H1 (cell line): ENCODE measurements at regions not wholly inside any gene's neighbourhood (a gene's known extent, or its start where the extent isn't known, plus 50 kb on each side); places are given as distances from the start of the nearest gene placed in this dataset.

Experiments
- HDAC6 ChIP-seq: IDR thresholded peaks from one replicate; pipeline ENCODE4 v1.7.1; 2012; ENCODE audit warnings: low read depth, mild to moderate bottlenecking, inconsistent platforms, low read length, moderate library complexity
- MAFK ChIP-seq: IDR thresholded peaks from 2 replicates; pipeline ENCODE4 v1.6.1; 2012; ENCODE audit warnings: low read depth, mild to moderate bottlenecking, improper control_type of control experiment, low read length
- POLR2A ChIP-seq, 2 experiments: IDR thresholded peaks; 1 replicate in 1 of 2; 2 replicates in 1 of 2; pipeline ENCODE4 v1.6.1; 2011; ENCODE audit warnings: low read depth in 2 of 2, low read length in 2 of 2, mild to moderate bottlenecking in 2 of 2; ENCODE audit errors: control extremely low read depth in 1 of 2
- RAD21 ChIP-seq, 2 experiments: IDR thresholded peaks in 1 of 2; conservative IDR thresholded peaks in 1 of 2; 2 replicates each; pipeline ENCODE4 v1.6.1; 2011; ENCODE audit warnings: low read depth in 2 of 2, low read length in 2 of 2, improper control_type of control experiment in 1 of 2, inconsistent platforms in 1 of 2, mild to moderate bottlenecking in 1 of 2, moderate library complexity in 1 of 2
- RBBP5 ChIP-seq: IDR thresholded peaks from 2 replicates; pipeline ENCODE4 v1.7.1; 2012; ENCODE audit warnings: low read depth, mild to moderate bottlenecking, inconsistent platforms, low read length, moderate library complexity, borderline replicate concordance
- SP1 ChIP-seq: IDR thresholded peaks from 2 replicates; pipeline ENCODE4 v1.6.1; 2011; ENCODE audit warnings: low read depth, low read length
- SP4 ChIP-seq: IDR thresholded peaks from 2 replicates; pipeline ENCODE4 v1.6.1; 2012; ENCODE audit warnings: low read length, inconsistent platforms
- YY1 ChIP-seq: IDR thresholded peaks from 2 replicates; pipeline ENCODE4 v1.6.1; 2011; ENCODE audit warnings: low read depth, mild to moderate bottlenecking, low read length
- TF ChIP-seq, protein P1 (sequence below): IDR thresholded peaks from 2 replicates; pipeline ENCODE4 v1.6.1; 2011; ENCODE audit warnings: low read depth, mild to moderate bottlenecking, low read length; ENCODE audit not compliant: insufficient read depth

DNA sequence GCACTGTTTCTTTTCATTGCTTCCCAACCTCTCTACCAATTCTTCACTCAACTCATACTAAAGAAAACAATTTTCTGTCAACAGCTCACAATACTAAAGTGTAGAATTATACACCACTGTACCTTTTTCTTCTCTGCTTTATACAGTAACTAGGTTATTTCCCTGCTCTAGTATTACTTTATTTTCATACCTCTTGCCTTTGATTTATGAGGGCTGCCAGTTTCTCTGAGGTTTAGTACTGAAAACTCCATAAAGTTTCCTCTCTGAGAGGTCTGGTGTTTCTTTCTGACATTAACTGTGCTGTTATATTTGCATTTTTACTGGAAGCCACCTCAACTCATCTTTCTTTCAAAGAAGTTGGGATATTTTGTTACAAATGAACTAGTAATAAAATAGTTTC is 63.0 kb upstream of the GRIP1 start (continued):
- no peak for TF ChIP-seq RBBP5
- TF ChIP-seq HDAC6, result no peak
- no peak for TF ChIP-seq SP4
- no peak for TF ChIP-seq RAD21 (IDR thresholded peaks at IDR 0.05 in 1 of 2, conservative IDR thresholded peaks at IDR 0.05 in 1 of 2; ENCODE audit: low read depth in 2 of 2, low read length in 2 of 2)
- no peak for TF ChIP-seq YY1
- no peak for TF ChIP-seq POLR2A (IDR thresholded peaks at IDR 0.05; ENCODE audit: control extremely low read depth in 1 of 2, low read depth in 2 of 2, low read length in 2 of 2)
- no peak for TF ChIP-seq SP1
- TF ChIP-seq, protein P1, sequence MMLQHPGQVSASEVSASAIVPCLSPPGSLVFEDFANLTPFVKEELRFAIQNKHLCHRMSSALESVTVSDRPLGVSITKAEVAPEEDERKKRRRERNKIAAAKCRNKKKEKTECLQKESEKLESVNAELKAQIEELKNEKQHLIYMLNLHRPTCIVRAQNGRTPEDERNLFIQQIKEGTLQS, result no peak
- TF ChIP-seq MAFK, result no peak
